Astrocyte of the cerebellum (primary cell): ENCODE measurements at regions not wholly inside any gene's neighbourhood (a gene's known extent, or its start where the extent isn't known, plus 50 kb on each side); places are given as distances from the start of the nearest gene placed in this dataset.

ENCODE experiments used
- DNase-seq: peaks from one replicate; pipeline ENCODE4 v3.0.0-alpha.2; 2011; ENCODE audit warnings: low read depth
- H3K4me3 ChIP-seq: 2 replicates; pipeline ENCODE4 v1.5.1; 2011; ENCODE audit warnings: mild to moderate bottlenecking, low read depth, low read length, moderate library complexity
- CTCF ChIP-seq: IDR thresholded peaks from 2 replicates; pipeline ENCODE4 v1.5.1; 2012; ENCODE audit warnings: low read length, low read depth, moderate library complexity, mild to moderate bottlenecking; ENCODE audit errors: missing control alignments
- in situ Hi-C: cut with HindIII; loops from 2 replicates; pipeline ENCODE4 v1.10.0; 2017; ENCODE audit warnings: low sequenced_read_pairs

- no peak overlapping the region for H3K4me3 ChIP-seq
- no peak for DNase-seq
- no peak for TF ChIP-seq CTCF
- in situ Hi-C loops, result no loop called here
Measured at GRCh38 chr9:726005-726404, 115.5 kb upstream of the DMRT1 start.

- no peak for TF ChIP-seq CTCF
- in situ Hi-C loops, result no loop called here
- no peak overlapping the region for H3K4me3 ChIP-seq
- no peak for DNase-seq
Measured at GRCh38 chr9:727767-728166, 113.7 kb upstream of the DMRT1 start.

- TF ChIP-seq CTCF, result no peak
- in situ Hi-C loops, result no loop called here
- H3K4me3 ChIP-seq, result no peak overlapping the region
- no peak for DNase-seq
Measured at GRCh38 chr9:728535-728934, 113.0 kb upstream of the DMRT1 start.

- in situ Hi-C loops, result no loop called here
- TF ChIP-seq CTCF, result no peak
- no peak overlapping the region for H3K4me3 ChIP-seq
- no peak for DNase-seq
Measured at GRCh38 chr9:731474-731873, 110.0 kb upstream of the DMRT1 start.

GRCh38 chr9:734831-735511 lies 106.5 kb upstream of the DMRT1 start:
- no peak for TF ChIP-seq CTCF
- in situ Hi-C loops, result no loop called here
- DNase-seq, result peak; percentile 93
- H3K4me3 ChIP-seq, result no peak overlapping the region

GRCh38 chr9:737400-738120 lies 103.9 kb upstream of the DMRT1 start:
- DNase-seq, result no peak
- TF ChIP-seq CTCF, result no peak
- H3K4me3 ChIP-seq, result no peak overlapping the region
- in situ Hi-C loops, result no loop called here
